OCI-LY1 (cell line): ENCODE measurements at regions not wholly inside any gene's neighbourhood (a gene's known extent, or its start where the extent isn't known, plus 50 kb on each side); places are given as distances from the start of the nearest gene placed in this dataset.

Experiments used
- H2AFZ ChIP-seq: fragments of 200-600 bp; sonication (generic), shearing (Covaris generic); 2 replicates; pipeline ENCODE4 v1.6.0; 2014; ENCODE audit warnings: antibody characterized with exemption, mild to moderate bottlenecking, low read length
- H3F3A ChIP-seq: fragments of 200-600 bp; sonication (generic), shearing (Covaris generic); 2 replicates; pipeline ENCODE4 v1.6.0; 2014; ENCODE audit warnings: mild to moderate bottlenecking, antibody characterized with exemption, low read length, moderate library complexity; ENCODE audit not compliant: insufficient read depth
- H3K27ac ChIP-seq: fragments of 200-600 bp; sonication (generic); 2 replicates; pipeline ENCODE4 v1.5.1; 2014; ENCODE audit warnings: low read length, mixed run types, mild to moderate bottlenecking, low read depth; ENCODE audit not compliant: poor library complexity, severe bottlenecking
- H3K27me3 ChIP-seq: fragments of 200-600 bp; sonication (generic); 2 replicates; pipeline ENCODE4 v1.6.0; 2014; ENCODE audit warnings: antibody characterized with exemption, mild to moderate bottlenecking, low read length, moderate library complexity; ENCODE audit not compliant: insufficient read depth
- H3K36me3 ChIP-seq: fragments of 200-600 bp; sonication (generic); 2 replicates; pipeline ENCODE4 v1.6.1; 2014; ENCODE audit warnings: mild to moderate bottlenecking, antibody characterized with exemption, low read length, moderate library complexity, mixed read lengths; ENCODE audit not compliant: insufficient read depth
- H3K4me1 ChIP-seq: fragments of 200-600 bp; sonication (generic); 2 replicates; pipeline ENCODE4 v1.5.1; 2014; ENCODE audit warnings: mild to moderate bottlenecking, low read length, moderate library complexity; ENCODE audit not compliant: insufficient read depth, severe bottlenecking
- H3K4me2 ChIP-seq: fragments of 200-600 bp; sonication (generic), shearing (Covaris generic); 2 replicates; pipeline ENCODE4 v1.6.1; 2014; ENCODE audit warnings: low read length
- H3K4me3 ChIP-seq: fragments of 200-600 bp; sonication (generic); 2 replicates; pipeline ENCODE4 v1.5.1; 2014; ENCODE audit warnings: low read length, low read depth, mild to moderate bottlenecking, mixed read lengths; ENCODE audit not compliant: poor library complexity, severe bottlenecking
- H3K79me2 ChIP-seq: fragments of 200-600 bp; shearing (Covaris generic); 2 replicates; pipeline ENCODE4 v1.6.1; 2016; ENCODE audit warnings: mixed run types, low read length, mixed read lengths; ENCODE audit not compliant: insufficient read depth
- H3K9ac ChIP-seq: fragments of 200-600 bp; sonication (generic), shearing (Covaris generic); 2 replicates; pipeline ENCODE4 v1.6.1; 2014; ENCODE audit warnings: mild to moderate bottlenecking, low read length, mixed read lengths
- H3K9me2 ChIP-seq: fragments of 200-600 bp; sonication (generic), shearing (Covaris generic); 2 replicates; pipeline ENCODE4 v1.6.1; 2014; ENCODE audit warnings: low read depth, mild to moderate bottlenecking, low read length, mixed read lengths
- H3K9me3 ChIP-seq: fragments of 200-600 bp; shearing (Covaris generic); 2 replicates; pipeline ENCODE4 v1.6.1; 2014; ENCODE audit warnings: low read length, mixed read lengths
- H4K20me1 ChIP-seq: fragments of 200-600 bp; sonication (generic), shearing (Covaris generic); 2 replicates; pipeline ENCODE4 v1.6.0; 2016; ENCODE audit warnings: mild to moderate bottlenecking, low read length; ENCODE audit not compliant: insufficient read depth
- CTCF ChIP-seq: fragments of 200-600 bp; sonication (generic), shearing (Covaris generic); IDR thresholded peaks from 2 replicates; pipeline ENCODE4 v1.5.1; 2017; ENCODE audit warnings: mild to moderate bottlenecking, antibody characterized with exemption, low read length, moderate library complexity, mixed read lengths
- EZH2 ChIP-seq: fragments of 200-600 bp; sonication (generic), shearing (Covaris generic); IDR thresholded peaks from 2 replicates; pipeline ENCODE4 v1.8.0; 2017; ENCODE audit warnings: borderline replicate concordance, mixed run types, mild to moderate bottlenecking, antibody characterized with exemption, low read length, moderate library complexity, mixed read lengths

GRCh38 chr18:24949908-24950307 is 402.1 kb downstream of the ZNF521 start:
- no peaks in the 10 kb centered on the region for H3K9me2 ChIP-seq
- H3K4me2 ChIP-seq = no peak overlapping the region
- H2AFZ ChIP-seq = no peak overlapping the region
- H4K20me1 ChIP-seq = no peaks in the 10 kb centered on the region
- no peak overlapping the region for H3K4me3 ChIP-seq
- no peaks in the 10 kb centered on the region for H3K79me2 ChIP-seq
- TF ChIP-seq EZH2 (no peak), CTCF (no peak)
- H3F3A ChIP-seq = no peaks in the 10 kb centered on the region
- no peaks in the 10 kb centered on the region for H3K4me1 ChIP-seq
- no peaks in the 10 kb centered on the region for H3K27me3 ChIP-seq
- H3K9ac ChIP-seq = no peak overlapping the region
- H3K27ac ChIP-seq = no peak overlapping the region
- no peaks in the 10 kb centered on the region for H3K36me3 ChIP-seq
- no peaks in the 10 kb centered on the region for H3K9me3 ChIP-seq

DNA sequence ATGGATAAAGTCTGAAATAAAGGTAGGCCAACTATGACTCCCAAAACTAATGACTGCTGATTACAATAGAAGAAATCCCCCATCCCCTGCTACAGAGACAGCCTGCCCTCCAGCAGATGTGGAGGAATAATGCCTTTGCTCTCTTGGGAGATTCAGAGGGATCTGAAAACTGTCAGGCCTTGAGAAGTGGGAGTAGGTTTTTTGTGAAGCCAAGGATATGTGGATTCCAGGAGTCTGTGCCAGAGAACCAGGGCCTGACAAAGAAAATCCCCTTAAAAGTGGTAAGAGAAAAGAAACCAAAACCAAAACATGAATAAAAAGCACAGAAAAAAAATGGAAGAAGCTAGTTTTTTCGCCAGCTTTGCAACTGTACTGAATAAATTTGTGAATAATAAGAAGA is 397.6 kb downstream of the ZNF521 start:
- Histone ChIP-seq H3K36me3 (no peaks in the 10 kb centered on the region), H3K4me1 (no peaks in the 10 kb centered on the region), H3K27me3 (no peaks in the 10 kb centered on the region), H2AFZ (no peak overlapping the region), H3F3A (no peaks in the 10 kb centered on the region), H3K9ac (no peak overlapping the region), H3K4me3 (no peak overlapping the region), H3K79me2 (no peaks in the 10 kb centered on the region), H3K27ac (no peak overlapping the region), H3K4me2 (no peak overlapping the region), H3K9me2 (no peaks in the 10 kb centered on the region), H4K20me1 (no peaks in the 10 kb centered on the region), H3K9me3 (no peaks in the 10 kb centered on the region)
- no peak for TF ChIP-seq EZH2
- no peak for TF ChIP-seq CTCF

DNA sequence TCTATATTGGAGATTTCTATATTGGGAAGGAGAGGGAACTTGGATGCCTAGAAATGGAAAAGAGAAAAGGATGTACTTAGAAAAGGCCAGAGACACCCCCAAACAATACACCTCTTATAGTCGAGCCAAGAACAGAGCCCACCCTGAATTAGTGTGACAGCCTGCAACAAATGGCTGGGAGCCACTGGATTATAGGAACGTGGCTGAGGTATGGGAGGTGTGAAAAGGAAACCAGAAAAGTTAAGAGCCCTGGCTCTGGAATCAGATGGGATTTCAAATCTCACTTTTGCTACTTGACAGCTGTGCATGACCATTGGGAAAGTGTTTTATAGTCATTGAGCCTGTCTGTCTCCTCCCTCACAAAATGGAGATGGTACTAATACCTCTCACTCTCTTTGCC is 394.0 kb downstream of the ZNF521 start:
- Histone ChIP-seq H3F3A (no peaks in the 10 kb centered on the region), H3K36me3 (no peaks in the 10 kb centered on the region), H2AFZ (no peak overlapping the region), H4K20me1 (no peaks in the 10 kb centered on the region), H3K9me3 (no peaks in the 10 kb centered on the region), H3K27me3 (no peaks in the 10 kb centered on the region), H3K79me2 (no peaks in the 10 kb centered on the region), H3K4me1 (no peaks in the 10 kb centered on the region), H3K9ac (no peak overlapping the region), H3K9me2 (no peaks in the 10 kb centered on the region), H3K4me2 (no peak overlapping the region), H3K27ac (no peak overlapping the region), H3K4me3 (no peak overlapping the region)
- TF ChIP-seq CTCF (no peak), EZH2 (no peak)
